GM19455 (cell line): ENCODE measurements at regions not wholly inside any gene's neighbourhood (a gene's known extent, or its start where the extent isn't known, plus 50 kb on each side); places are given as distances from the start of the nearest gene placed in this dataset.

Source experiments
- ATAC-seq: cut with Tn5 transposase; IDR thresholded peaks from one replicate; pipeline ENCODE4 v1.9.1; 2021; ENCODE audit not compliant: unreplicated experiment

DNA sequence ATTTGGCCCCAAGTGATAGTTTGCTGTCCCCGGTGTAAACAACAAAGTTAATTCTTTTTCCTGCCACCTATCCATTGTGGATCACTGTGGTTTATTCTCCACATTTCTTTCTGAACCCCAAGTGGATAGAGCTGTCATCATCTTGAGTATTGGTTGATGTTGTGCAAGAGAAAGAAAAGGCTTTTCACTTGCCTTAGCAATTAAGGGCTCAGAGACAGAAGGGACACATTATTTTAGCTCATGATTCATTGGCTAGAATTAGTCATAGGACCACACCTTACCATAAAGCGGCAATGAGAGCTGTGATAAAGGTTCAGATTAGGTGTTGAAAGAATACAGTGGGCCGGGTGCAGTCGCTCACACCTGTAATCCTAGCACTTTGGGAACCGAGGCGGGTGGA is 442.1 kb upstream of the DCC start:
- no peak for ATAC-seq

DNA sequence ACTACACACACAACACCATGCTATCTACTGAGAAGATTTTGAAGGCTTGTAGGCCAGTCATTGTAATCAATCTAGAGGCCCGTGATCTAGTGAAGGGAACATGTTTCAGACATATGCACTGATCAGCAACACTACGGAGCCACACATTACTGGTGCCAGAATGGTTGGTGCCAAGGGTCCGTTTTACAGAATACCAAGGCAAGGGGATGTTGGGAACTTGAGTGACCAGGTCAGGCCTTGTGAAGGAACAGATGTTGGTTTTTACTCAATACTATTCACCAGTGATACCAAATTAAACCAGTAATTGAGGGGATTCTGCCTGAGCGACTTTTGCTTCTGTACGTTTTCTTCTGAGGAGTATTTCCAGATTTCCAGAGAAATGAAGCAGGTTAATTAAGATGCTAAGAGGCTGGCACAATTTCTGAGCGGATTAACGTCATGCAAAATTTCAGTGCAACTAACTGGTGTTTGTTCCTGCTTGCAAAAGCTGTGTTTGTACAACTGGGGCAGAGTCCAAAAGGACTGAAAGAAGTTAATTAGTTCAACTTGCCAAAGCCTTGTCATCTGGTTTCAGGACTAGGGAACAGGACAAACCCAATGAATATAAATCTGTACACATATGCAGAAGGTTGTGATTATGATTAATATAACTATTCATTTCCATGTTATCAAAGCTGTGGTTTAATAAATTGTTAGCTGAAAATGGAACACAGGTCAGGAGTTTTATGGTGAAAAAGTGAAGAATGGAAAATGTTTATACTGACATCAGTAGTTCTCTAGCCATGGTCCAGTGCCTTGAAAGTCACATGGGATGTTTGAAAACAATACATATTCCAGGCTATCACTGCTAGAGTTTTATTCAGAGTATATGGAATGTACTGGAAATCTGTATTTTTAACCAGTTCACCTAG is 432.1 kb upstream of the DCC start:
- ATAC-seq = no peak

DNA sequence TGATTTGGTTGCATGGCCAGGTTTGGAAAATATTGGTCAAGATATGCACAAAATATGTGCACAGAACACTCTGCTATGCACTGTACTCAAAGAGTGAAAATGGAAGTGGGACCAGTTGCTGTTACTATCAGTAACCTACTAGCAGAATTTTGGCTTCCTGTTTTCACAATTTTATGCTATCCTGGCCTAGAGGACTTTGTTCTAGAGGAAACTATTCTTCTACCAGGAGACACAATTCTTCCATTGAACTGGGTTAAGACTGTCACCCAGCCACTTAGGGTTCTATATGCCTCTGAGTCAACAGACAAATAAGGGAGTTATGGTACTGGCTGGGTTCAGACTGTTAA is 431.4 kb upstream of the DCC start:
- ATAC-seq = no peak

DNA sequence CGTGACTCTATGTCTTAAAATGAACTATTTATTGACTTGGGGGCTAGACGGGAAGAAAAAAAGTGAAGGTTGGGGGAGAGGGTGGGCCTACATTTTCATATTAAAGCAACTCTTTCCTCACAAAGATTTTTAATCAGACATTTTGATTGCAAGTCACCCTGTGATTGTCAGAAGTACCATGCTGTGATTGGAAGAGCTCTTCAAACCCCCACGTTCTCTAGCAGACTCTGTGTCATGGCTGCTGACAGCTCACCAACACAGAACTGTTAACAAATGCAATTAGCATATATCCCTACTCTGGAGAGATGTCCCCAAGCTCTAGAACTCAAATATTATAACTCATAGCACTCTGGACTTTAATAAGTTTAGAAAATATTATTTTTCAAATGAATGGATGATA is 428.4 kb upstream of the DCC start:
- no peak for ATAC-seq

DNA sequence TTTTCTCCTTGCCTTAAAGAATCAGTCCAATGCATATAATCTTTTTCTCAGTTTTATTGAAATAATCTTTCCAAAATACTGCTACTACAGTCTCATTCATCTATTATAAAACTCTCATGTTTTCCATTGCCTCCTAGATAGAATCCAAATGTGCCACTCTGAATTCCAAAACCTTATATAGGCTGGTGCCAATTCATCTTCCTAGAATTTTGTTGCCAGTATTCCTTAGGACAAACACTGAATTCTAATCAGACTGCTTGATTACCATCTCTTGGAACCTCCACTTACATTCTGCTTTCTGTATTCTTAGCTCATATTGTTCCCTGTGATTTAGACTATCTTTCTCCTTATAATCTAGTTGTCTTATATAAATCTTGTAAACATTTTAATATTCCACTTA is 427.6 kb upstream of the DCC start:
- ATAC-seq = no peak

DNA sequence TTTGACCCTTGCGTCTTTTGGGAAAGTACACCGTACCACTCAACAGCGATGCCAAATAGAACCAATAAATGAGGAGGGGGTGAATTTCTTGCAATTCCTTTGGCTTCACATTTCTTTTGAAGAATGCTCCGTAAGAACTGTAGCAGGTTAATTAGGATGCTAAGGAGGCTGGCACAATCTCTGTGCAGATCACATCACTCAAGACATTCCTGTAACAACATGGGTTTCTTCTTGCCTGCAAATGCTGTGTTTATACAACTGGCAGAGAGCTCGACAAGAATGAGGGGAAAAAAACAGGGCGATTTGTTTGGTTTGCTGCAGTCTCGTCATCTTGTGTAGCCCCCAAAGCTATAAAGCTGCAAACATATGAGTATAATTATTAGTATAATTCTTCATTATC is 424.8 kb upstream of the DCC start:
- no peak for ATAC-seq

DNA sequence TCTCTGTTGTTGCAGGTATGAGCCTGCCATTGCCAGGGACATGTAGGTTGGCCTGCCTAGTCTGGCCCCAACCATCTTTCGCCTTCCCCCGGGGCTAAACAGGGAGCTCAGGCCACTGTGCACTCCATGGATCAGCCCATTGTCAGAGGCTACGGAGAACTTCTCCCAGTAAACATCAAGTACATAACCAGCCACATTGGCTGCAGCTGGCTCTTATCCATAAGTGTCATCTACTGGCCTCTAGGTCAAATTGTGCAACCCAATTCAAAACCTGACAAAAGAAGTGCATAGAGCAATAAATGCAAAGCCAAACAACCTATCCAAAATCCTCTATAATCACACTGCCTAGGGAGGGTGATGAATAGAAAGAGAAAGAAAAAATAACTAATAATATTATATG is 418.1 kb upstream of the DCC start:
- ATAC-seq = no peak

DNA sequence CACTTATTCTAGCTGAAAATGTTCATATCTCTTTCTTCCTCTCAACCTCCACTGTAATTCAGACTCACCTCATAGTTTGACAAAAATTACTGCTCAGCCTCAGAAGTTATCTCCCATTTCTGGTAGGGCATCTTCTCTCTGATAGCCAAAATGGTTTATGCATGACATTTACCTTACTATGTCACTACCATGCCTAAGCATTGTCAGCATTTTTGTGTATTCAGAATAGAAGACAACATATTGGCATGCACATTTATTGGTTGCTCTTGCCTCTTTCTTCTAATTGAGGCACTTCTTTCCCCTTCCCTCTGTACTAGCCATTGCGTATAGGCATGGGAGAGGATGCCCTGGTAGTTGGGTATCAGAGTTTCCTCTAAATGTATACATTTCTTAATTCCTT is 406.1 kb upstream of the DCC start:
- no peak for ATAC-seq

DNA sequence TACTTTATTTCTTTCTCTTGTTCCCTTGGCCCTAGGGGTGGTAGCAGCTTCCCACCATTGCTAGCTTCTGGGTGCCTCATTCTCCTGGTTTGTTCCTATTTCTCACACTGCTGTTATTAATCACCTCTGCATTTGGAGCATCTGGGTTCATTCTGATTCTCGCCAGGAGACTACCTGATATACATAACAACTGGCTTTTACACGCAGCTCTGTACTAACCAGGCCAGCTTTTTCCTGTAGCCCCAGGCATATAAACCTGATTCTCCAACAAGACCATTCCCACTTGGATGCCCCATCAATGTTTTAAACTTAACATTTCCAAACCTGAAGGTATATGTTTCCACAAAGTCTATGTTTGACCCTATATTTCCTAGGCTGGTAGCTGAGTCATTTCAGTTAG is 403.9 kb upstream of the DCC start:
- ATAC-seq = no peak

DNA sequence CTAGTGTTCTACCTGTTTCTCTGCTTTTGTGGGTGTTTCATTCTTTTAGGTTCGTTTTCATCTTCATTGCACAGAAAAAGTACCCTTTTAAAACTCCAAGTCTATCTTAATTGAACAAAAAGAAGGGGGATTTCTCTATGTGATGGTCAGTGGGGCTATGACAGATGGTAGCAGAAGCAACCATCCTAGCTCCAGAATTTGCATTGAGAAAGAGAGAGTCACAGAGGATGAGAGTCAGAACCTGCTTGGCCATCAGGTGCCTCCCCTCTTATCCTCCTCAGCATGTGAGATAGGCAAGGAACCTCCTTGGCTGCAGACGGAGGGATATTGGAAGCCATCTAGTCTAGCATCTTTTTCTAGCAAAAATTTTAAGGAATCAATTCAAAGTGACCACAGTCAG is 398.0 kb upstream of the DCC start:
- ATAC-seq = no peak

DNA sequence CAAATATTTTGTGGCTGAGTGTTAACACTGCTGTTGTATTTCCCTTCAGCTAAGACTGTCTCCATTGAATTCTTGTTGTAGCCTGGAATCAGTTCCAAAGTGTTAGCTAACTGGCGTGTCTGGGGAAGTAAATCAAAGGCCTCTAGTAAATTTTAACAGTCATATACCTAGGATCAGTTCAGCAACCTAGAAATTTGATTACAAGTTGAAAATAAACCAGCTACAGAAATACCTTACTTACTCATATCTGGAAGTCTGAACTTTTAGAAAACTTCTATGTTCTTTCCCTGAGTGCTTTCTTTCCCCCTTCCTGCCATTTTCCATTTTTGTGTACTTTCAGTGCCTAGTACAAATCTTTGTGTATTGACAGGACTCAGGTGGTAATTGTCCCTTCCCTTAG is 396.7 kb upstream of the DCC start:
- no peak for ATAC-seq

DNA sequence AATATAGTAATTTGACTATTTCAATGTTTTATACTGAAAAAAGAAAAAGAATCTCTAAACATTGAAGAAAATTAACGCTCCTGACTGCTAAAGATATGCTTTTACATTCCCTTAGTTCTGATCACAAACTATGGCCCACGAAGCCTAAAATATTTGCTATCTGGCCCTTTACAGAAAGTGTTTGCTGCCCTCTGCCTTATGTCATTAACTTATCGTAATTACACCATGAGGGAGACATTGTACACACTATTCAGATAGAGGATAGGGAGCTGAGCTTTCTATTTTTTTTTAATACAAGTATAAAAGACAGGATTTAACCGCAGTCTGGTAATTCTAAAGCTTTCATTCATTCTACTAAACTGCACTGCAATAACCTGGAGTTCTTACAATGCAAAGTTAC is 393.1 kb upstream of the DCC start:
- no peak for ATAC-seq

DNA sequence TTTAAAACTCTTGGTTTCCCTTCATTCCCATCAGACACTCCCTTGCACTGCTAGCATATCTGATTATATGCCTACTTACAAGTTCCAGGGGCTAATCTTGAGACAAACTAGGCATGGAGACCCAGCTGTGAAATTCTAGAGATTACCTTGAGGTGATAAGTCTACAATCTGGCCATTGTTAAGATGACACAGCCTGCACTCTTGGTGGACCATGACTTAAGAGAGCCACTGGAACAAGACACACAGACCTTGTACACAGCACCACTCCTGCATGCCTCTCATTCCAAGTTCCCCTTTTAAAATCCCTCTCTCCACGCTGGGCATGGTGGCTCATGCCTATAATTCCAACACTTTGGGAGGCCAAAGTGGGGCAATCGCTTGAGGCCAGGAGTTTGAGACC is 387.2 kb upstream of the DCC start:
- ATAC-seq = no peak

DNA sequence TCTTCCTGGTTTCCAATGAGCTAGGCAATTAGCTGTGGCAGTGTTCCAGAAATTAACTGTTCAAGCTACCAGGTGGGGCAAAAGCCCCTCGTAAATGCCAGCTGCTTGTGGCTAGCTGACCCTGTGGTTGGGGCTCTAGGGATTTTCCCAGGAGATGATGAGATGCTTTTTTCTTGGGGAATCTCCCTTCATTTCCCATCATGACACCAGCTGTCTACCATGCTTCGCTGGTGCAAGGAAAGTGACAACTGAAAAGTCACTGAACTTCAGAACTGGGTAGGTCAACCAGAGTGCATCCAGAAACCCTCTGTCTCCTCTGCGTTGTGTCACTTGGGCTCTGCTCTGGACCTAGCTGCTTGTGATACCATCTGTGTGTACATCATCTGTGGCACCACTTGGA is 386.5 kb upstream of the DCC start:
- ATAC-seq = peak; percentile 69

DNA sequence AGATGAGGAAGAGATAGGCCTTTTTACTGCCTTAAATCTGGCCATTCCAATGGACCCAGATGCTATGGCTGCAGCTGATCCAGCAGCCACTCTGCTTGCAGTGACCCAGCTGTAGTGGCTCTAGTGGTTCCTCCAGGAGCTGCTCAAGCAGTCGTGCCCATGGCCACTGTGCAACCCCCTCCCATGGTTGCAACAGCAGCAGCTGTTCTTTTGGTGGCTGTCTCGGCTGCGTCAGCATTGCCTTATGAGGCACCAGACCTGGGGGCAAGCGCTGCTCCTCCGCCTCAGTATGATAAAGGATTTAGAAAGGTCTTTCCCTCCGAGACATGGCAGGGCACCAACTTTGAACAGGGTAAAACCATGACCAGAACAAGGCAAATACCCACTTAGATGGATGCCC is 384.9 kb upstream of the DCC start:
- ATAC-seq = no peak

DNA sequence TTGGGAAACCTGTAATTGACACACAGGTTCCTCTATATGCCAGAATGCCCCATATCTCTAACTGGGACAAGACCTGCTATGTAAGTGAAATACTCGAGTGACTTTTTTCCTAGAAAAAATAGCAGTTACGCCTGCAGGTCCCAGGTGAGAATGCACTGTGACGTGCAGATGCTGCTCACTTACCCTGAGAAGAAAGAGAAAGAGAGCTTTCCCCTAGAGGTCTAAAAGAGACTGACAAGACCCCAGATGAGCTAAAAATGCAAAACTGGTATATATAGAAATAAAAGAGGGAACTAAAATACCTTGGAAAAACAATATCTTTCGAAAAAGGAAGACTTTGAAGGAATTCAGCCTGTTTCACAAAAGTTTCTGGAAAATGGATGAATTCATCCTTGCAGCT is 383.0 kb upstream of the DCC start:
- ATAC-seq = no peak

DNA sequence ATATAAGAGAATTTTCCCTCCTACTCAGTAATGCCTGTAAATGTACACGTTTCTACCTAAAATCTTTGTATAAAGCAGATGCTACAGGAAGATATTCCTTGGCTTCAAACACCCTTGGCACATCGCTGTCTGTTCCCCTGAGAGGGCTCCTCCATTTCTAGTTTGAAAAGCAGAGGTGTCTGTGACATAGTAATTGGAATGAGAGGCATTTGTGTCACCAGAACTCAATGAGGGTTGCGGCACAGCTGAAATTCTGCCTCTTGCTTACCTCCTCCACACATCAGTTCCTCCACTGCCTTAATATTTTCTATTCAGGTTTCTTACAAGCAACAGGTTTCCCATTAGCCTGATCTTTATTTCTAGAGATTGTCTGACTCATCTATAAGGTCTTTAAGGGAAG is 359.9 kb upstream of the DCC start:
- ATAC-seq = no peak

DNA sequence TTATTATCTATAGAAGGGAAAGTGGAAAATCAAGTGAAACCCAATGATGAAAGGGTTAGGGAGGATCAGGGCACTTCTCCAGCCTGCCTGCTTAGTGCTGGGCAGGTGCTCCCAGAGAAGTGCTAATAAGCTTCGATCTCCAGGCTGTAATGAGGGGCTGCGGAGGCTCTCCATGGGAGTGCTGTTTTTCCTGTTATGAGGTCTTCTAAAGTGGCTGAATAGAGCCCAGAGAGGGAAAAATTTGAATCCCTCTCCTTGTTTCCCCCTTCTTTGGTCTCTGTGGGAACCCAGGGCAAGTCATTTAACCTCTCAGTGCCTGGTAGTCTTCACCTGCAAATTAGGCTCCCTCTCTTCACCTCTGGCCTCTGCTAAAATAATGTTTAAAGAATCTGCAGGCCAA is 351.7 kb upstream of the DCC start:
- ATAC-seq = no peak

DNA sequence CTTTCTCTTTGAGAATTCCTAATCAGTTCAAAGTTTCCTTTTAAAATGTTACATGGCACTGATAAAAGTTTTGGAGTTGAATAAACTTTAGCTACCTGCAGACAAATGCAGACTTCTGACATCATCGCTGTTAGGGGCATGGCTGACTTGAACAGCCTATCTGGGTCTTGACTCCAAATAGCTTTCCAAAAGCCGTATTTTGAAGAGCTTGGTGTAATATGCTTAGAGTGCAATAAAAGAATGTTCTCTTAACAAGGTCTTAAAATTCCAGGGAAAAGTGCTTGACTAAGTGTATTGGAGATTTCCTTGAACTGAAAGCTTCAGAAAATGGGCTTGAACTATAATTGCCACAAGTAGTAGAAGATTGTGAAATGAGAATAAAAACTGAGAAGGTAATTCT is 342.9 kb upstream of the DCC start:
- no peak for ATAC-seq

DNA sequence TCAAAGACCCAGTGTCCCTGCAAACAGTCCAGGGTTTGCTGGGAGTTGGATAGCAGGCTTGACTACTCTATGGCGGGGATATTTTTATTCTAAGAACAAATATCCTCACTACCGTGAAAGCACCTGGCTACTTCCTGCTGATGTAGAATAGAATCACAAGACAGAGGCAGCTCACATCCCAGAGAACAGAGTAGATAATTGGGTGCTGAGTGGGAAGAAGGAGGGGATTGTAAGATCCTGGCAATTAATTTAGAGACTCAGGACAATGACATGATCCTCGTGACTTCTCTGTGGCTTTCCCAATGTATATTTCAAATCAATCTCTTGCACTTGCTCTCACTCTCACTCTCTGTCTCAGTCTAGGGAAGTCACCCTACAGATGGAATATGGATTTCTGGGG is 341.9 kb upstream of the DCC start:
- ATAC-seq = no peak

DNA sequence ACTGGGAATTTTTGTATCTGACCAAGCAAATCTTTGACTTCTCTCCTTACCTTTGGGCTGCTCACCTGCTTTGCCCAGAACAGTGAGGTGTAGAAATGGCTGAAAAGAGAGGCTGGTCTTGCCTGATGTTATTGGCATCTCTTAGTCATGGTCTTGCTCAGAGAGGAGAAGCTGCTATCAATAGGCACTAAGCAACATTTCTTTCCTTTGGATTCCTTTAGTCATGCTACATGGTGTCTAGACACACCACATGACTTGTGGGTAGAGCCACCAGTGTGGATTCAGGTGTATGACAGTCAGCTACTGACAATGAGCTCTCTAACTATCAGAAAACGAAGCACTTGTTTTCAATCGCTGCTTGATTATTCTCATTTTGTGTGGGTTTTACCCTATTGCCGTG is 341.3 kb upstream of the DCC start:
- ATAC-seq = no peak

DNA sequence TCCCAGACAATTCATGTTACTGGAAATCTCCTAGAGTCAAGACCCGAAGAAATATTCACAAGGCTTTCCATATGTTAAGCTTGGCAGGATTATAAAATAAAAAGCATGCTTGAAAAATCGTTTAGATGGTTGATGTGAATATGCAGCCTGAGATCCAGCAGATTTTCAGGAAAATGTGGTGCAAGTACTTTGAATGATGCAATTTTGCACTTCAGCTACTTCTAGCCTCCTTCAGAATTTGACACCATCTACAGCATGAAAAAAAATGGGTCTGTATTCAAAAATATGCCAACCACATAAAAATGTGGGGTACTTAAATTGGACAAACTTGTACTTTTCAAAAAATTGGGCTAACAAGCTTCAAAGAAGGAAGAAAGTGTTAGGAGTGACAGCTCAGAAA is 340.6 kb upstream of the DCC start:
- ATAC-seq = no peak

DNA sequence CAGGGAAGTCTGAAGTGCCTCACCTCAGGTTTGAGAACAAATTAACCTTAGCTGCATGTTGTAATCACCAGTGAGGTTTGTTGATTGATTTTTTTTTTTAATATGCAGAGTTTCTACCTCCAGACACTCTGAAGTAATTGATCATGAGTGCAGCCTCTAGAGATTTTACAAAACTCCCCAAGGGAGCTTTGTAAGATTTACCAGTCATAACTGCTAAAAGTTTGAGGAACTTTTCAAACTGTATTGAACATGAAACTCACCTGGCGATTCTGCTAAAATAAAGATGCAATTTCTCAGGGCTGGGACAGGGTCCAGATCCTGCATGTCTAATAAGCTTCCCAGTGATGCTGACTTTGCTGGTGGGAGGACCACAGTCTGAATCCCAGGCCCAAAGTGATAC is 339.6 kb upstream of the DCC start:
- ATAC-seq = no peak
